Gastrocnemius medialis (tissue), 4 donors: ENCODE measurements at regions not wholly inside any gene's neighbourhood (a gene's known extent, or its start where the extent isn't known, plus 50 kb on each side); places are given as distances from the start of the nearest gene placed in this dataset.
"Not testable (repeated sequence)": the region's sequence is repeated elsewhere in the genome, so short reads cannot be mapped to it uniquely, and the experiment has no call there.

Experiments used
- ATAC-seq, 2 donors: fragments of 150-250 bp; one replicate each; pipeline ENCODE4 v1.9.1; 2016
- DNase-seq, 2 donors: peaks; one replicate each; pipeline ENCODE4 v3.0.0-alpha.2; 2019
- H3K27ac ChIP-seq, 4 donors: fragments of 200-600 bp; sonication (generic); 1 replicate in 1 of 4; 2 replicates in 3 of 4; pipeline ENCODE4 v1.5.1; 2016 to 2018; ENCODE audit warnings: mild to moderate bottlenecking in 2 of 4, moderate library complexity in 1 of 4
- H3K27me3 ChIP-seq, 3 donors: fragments of 200-600 bp; sonication (generic) in 2 of 3; 1 replicate in 1 of 3; 2 replicates in 2 of 3; pipeline versions ENCODE4 v1.5.1 to v1.6.0; 2016 to 2019; ENCODE audit warnings: mild to moderate bottlenecking in 1 of 3, moderate library complexity in 1 of 3
- H3K36me3 ChIP-seq, 2 donors: fragments of 200-600 bp; sonication (generic) in 1 of 2; one replicate each; pipeline ENCODE4 v1.5.1; 2017 to 2018
- H3K4me1 ChIP-seq, 2 donors: fragments of 200-600 bp; sonication (generic) in 1 of 2; one replicate each; pipeline ENCODE4 v1.5.1; 2016 to 2017; ENCODE audit warnings: mild to moderate bottlenecking in 2 of 2
- H3K4me3 ChIP-seq, 4 donors: fragments of 200-600 bp; sonication (generic) in 3 of 4; 1 replicate in 1 of 4; 2 replicates in 3 of 4; pipeline ENCODE4 v1.5.1; 2016 to 2019; ENCODE audit warnings: mild to moderate bottlenecking in 2 of 4
- H3K9me3 ChIP-seq, 3 donors: fragments of 200-600 bp; sonication (generic) in 2 of 3; 1 replicate in 1 of 3; 2 replicates in 2 of 3; pipeline ENCODE4 v1.5.1; 2016 to 2019
- POLR2A ChIP-seq, 2 donors: fragments of 450-650 bp; IDR thresholded peaks; one replicate each; pipeline ENCODE4 v1.6.1; 2017; ENCODE audit warnings: antibody characterized with exemption in 2 of 2, mild to moderate bottlenecking in 2 of 2, moderate library complexity in 2 of 2
- in situ Hi-C, 4 donors: fragments of 200-750 bp; cut with MboI; loops; one replicate each; pipeline versions ENCODE4 v1.15.0 to v1.8.0; 2017; ENCODE audit warnings: low sequenced_read_pairs in 4 of 4
- intact Hi-C: fragments of 100-400 bp; cut with DNase I; formaldehyde crosslinking; loops from one replicate; pipeline ENCODE4 v1.15.1; 2023; ENCODE audit warnings: low total_unique reads
- TF ChIP-seq, protein P1 (sequence below), 5 experiments: fragments of 450-650 bp in 3 of 5; fragments of 200-600 bp in 2 of 5; sonication (generic) in 2 of 5; IDR thresholded peaks in 4 of 5; conservative IDR thresholded peaks in 1 of 5; 1 replicate in 4 of 5; 2 replicates in 1 of 5; pipeline ENCODE4 v1.5.1; 2016 to 2019; ENCODE audit warnings: antibody characterized with exemption in 5 of 5, mild to moderate bottlenecking in 3 of 5, moderate library complexity in 3 of 5

DNA sequence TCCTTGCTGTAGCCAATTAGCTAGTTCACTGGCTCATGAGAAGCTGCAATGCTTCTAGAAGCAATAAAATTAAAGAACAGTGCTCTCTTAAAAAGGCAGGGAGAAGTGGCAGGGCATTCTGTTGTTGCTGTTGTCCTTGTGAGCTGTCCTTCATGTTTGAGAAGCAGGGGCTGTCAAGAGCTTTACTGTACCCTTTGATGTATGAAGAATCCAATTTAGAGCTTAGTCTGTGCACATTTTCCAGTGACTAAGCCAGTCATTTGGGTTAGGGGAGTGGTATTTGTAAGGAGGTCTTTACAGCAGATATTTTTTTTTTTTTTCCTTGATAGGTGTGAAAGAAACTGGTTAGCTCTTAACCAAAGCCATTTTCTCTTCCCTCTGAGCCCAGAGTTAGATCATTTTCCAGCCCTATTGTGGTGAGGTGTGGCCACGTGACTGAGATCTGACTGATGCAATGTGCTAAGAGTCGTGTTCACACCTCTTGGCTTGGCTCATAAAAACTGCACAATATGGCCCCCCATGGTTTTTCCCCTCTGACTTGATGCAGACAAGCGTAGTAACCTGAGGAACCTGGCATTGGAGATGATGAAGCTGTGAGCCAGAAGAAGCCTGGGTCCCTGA is 309.6 kb upstream of the TMTC4 start:
- intact Hi-C loops = no loop called here
- Histone ChIP-seq H3K27ac (no peak overlapping the region), H3K4me3 (no peak overlapping the region), H3K9me3 (no peaks in the 10 kb centered on the region), H3K4me1 (no peaks in the 10 kb centered on the region), H3K27me3 (no peaks in the 10 kb centered on the region), H3K36me3 (no peaks in the 10 kb centered on the region)
- DNase-seq (no peak), ATAC-seq (no peak)
- TF ChIP-seq, protein P1, sequence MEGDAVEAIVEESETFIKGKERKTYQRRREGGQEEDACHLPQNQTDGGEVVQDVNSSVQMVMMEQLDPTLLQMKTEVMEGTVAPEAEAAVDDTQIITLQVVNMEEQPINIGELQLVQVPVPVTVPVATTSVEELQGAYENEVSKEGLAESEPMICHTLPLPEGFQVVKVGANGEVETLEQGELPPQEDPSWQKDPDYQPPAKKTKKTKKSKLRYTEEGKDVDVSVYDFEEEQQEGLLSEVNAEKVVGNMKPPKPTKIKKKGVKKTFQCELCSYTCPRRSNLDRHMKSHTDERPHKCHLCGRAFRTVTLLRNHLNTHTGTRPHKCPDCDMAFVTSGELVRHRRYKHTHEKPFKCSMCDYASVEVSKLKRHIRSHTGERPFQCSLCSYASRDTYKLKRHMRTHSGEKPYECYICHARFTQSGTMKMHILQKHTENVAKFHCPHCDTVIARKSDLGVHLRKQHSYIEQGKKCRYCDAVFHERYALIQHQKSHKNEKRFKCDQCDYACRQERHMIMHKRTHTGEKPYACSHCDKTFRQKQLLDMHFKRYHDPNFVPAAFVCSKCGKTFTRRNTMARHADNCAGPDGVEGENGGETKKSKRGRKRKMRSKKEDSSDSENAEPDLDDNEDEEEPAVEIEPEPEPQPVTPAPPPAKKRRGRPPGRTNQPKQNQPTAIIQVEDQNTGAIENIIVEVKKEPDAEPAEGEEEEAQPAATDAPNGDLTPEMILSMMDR (IDR thresholded peaks at IDR 0.05 in 4 of 5, conservative IDR thresholded peaks at IDR 0.05 in 1 of 5) = no peak
- no peak for TF ChIP-seq POLR2A (IDR thresholded peaks at IDR 0.05)
- in situ Hi-C loops = no loop called here

- H3K9me3 ChIP-seq = no peaks in the 10 kb centered on the region
- DNase-seq = no peak
- H3K36me3 ChIP-seq = no peaks in the 10 kb centered on the region
- TF ChIP-seq, protein P1 (IDR thresholded peaks at IDR 0.05 in 4 of 5, conservative IDR thresholded peaks at IDR 0.05 in 1 of 5) = no peak
- no peak for TF ChIP-seq POLR2A (IDR thresholded peaks at IDR 0.05)
- no peaks in the 10 kb centered on the region for H3K4me1 ChIP-seq
- ATAC-seq = no peak
- intact Hi-C loops (no loop called here), in situ Hi-C loops (no loop called here)
- no peak overlapping the region for H3K4me3 ChIP-seq
- no peaks in the 10 kb centered on the region for H3K27me3 ChIP-seq
- H3K27ac ChIP-seq = no peak overlapping the region
Observed at GRCh38 chr13:100983111-100983510, 308.5 kb upstream of the TMTC4 start.

DNA sequence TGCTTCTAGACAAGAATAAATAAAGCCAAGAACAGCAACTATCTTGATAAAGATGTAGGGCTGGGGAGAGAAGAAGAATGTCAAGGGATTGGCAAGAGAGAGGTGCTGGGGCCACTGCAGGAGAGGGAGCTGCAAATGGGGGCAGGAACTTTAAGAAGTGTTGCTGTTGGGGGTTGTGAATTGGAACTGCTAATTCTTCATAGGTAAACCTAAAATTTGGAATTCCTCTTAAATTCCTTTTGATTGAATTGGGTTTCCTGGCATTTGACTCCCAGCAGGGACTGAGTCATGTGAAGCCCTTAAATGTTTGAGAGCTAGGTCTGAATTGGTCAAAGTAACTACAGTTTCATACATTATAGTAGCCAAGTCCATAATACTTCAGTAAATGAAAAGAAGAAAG is 305.6 kb upstream of the TMTC4 start:
- TF ChIP-seq POLR2A (IDR thresholded peaks at IDR 0.05) = no peak
- TF ChIP-seq, protein P1 (IDR thresholded peaks at IDR 0.05 in 4 of 5, conservative IDR thresholded peaks at IDR 0.05 in 1 of 5) = no peak
- DNase-seq (no peak), ATAC-seq (no peak)
- Histone ChIP-seq H3K4me3 (no peak overlapping the region), H3K36me3 (no peaks in the 10 kb centered on the region), H3K27ac (no peak overlapping the region), H3K4me1 (no peaks in the 10 kb centered on the region), H3K27me3 (no peaks in the 10 kb centered on the region), H3K9me3 (no peaks in the 10 kb centered on the region)
- intact Hi-C loops = no loop called here
- in situ Hi-C loops = no loop called here

DNA sequence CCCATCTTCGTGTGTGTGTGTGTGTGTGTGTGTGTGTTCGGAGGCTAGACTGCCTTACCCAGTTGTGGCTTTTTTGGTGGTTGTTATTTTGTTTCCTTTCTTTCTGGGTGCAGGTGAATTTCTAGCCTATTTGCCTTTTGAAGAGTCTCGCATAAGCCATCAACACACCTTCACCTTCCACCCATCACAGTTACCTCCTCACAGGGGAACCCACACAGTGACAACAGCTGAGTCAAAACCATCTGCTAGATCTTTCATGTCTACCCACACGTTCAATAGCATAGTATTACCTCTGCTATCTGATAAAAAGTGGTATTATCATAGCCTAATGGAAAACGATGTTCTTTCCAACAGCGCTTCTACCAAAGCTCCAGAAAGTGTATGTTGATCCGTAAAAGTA is 303.2 kb upstream of the TMTC4 start:
- H3K36me3 ChIP-seq = no peaks in the 10 kb centered on the region
- intact Hi-C loops = no loop called here
- TF ChIP-seq, protein P1 (IDR thresholded peaks at IDR 0.05 in 4 of 5, conservative IDR thresholded peaks at IDR 0.05 in 1 of 5) = no peak
- no peak for TF ChIP-seq POLR2A (IDR thresholded peaks at IDR 0.05)
- DNase-seq (no peak), ATAC-seq (no peak)
- H3K4me3 ChIP-seq = no peak overlapping the region
- H3K27ac ChIP-seq = no peak overlapping the region
- no peaks in the 10 kb centered on the region for H3K4me1 ChIP-seq
- no peaks in the 10 kb centered on the region for H3K27me3 ChIP-seq
- H3K9me3 ChIP-seq = no peaks in the 10 kb centered on the region
- in situ Hi-C loops = no loop called here

DNA sequence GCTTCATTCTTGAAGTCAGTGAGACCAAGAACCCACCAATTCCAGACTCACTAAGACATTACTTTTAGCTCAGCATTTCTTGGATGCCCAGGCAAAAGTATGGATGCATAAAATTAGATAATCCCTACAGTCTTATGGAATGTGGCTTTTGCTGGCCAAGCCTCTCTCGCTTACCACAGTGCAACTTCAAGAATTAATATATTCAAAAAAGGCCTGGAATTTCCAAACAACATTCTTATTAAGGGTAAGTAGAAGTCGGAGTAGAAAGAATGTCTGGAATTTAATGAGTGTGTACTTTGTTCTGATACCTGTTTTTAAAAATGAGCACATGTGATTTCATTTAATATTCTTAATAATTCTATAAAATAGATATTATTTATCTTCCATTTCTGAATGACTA is 302.4 kb upstream of the TMTC4 start:
- DNase-seq = no peak
- TF ChIP-seq, protein P1 (IDR thresholded peaks at IDR 0.05 in 4 of 5, conservative IDR thresholded peaks at IDR 0.05 in 1 of 5) = no peak
- TF ChIP-seq POLR2A (IDR thresholded peaks at IDR 0.05) = no peak
- no peak overlapping the region for H3K4me3 ChIP-seq
- H3K27ac ChIP-seq = no peak overlapping the region
- intact Hi-C loops = no loop called here
- H3K36me3 ChIP-seq = no peaks in the 10 kb centered on the region
- H3K9me3 ChIP-seq = no peaks in the 10 kb centered on the region
- no peaks in the 10 kb centered on the region for H3K27me3 ChIP-seq
- in situ Hi-C loops = no loop called here
- no peak for ATAC-seq
- no peaks in the 10 kb centered on the region for H3K4me1 ChIP-seq

DNA sequence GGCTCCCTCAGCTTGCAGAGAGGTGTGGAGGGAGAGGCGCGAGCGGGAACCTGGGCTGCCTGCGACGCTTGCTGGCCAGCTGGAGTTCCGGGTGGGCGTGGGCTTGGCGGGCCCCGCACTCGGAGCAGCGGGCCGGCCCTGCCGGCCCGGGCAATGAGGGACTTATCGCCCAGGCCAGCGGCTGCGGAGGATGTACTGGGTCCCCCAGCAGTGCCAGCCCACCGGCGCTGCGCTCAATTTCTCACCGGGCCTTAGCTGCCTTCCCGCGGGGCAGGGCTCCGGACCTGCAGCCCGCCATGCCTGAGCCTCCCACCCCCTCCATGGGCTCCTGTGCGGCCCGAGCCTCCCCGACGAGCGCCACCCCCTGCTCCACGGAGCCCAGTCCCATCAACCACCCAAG is 301.1 kb upstream of the TMTC4 start:
- intact Hi-C loops, H3K4me3 ChIP-seq, H3K9me3 ChIP-seq, H3K27me3 ChIP-seq, H3K27ac ChIP-seq, H3K4me1 ChIP-seq, ATAC-seq, H3K36me3 ChIP-seq, DNase-seq, in situ Hi-C loops: not testable (repeated sequence)
